A549 (cell line): ENCODE measurements at regions not wholly inside any gene's neighbourhood (a gene's known extent, or its start where the extent isn't known, plus 50 kb on each side); places are given as distances from the start of the nearest gene placed in this dataset.
A peak's percentile ranks its signal among the peaks of the same experiment; 100 is the strongest.

Experiments used
- ATAC-seq, 2 experiments: fragments of 200-7000 bp in 1 of 2; fragments of >200 bp in 1 of 2; cut with Nextera tagmentation in 1 of 2; cut with Tn5 transposase in 1 of 2; 3 replicates each; pipeline versions ENCODE4 v1.8.0 to v1.9.1; 2018 to 2020; ENCODE audit warnings: mild to moderate bottlenecking in 1 of 2, moderate library complexity in 1 of 2
- CTCF ChIA-PET: fragments of 300-600 bp; sonication (Branson Sonifier 250); formaldehyde crosslinking; extraction: SDS; loops from one replicate; lab custom pipeline; 2021; ENCODE audit warnings: antibody characterized with exemption, inconsistent platforms; lab: Yijun Ruan, JAX
- POLR2A ChIA-PET: fragments of 350-600 bp; formaldehyde crosslinking; extraction: SDS; loops from one replicate; lab custom pipeline; 2021; ENCODE audit warnings: antibody characterized with exemption, inconsistent platforms; lab: Yijun Ruan, JAX
- DNase-seq, 2 experiments: peaks; one replicate each; pipeline versions ENCODE4 v3.0.0 to v3.0.0-alpha.2; 2011 to 2016; ENCODE audit warnings: low read depth in 1 of 2, low spot score in 1 of 2
- FAIRE-seq: peaks from 2 replicates; lab custom pipeline; 2011; peaks lifted over from hg19 to GRCh38; lab: Jason Lieb, UNC
- H3K27ac ChIP-seq, 2 experiments: fragments of >200 bp; sonication (Bioruptor Twin); formaldehyde crosslinking; 3 replicates each; pipeline ENCODE4 v1.5.1; 2016 to 2017
- H3K4me1 ChIP-seq: fragments of >200 bp; sonication (Bioruptor Twin); formaldehyde crosslinking; 3 replicates; pipeline ENCODE4 v1.6.1; 2016
- H3K4me2 ChIP-seq: fragments of >200 bp; sonication (Bioruptor Twin); formaldehyde crosslinking; 3 replicates; pipeline ENCODE4 v1.6.1; 2016
- H3K4me3 ChIP-seq: fragments of >200 bp; sonication (Bioruptor Twin); formaldehyde crosslinking; 3 replicates; pipeline ENCODE4 v1.5.1; 2016
- H3K9me3 ChIP-seq: fragments of >200 bp; sonication (Bioruptor Twin); formaldehyde crosslinking; 3 replicates; pipeline ENCODE4 v1.6.1; 2016
- ATOH8 ChIP-seq: fragments of 250-450 bp; sonication (Bioruptor Pico); IDR thresholded peaks from 2 replicates; pipeline ENCODE4 v1.5.0; 2020; ENCODE audit warnings: low read depth, mild to moderate bottlenecking, moderate library complexity
- BCL3 ChIP-seq: fragments of >200 bp; sonication (Bioruptor Twin); formaldehyde crosslinking; IDR thresholded peaks from 3 replicates; pipeline ENCODE4 v1.6.1; 2016
- BHLHE40 ChIP-seq: IDR thresholded peaks from 2 replicates; pipeline ENCODE4 v1.6.1; 2012; ENCODE audit warnings: low read depth, low read length, inconsistent platforms
- CHD2 ChIP-seq: fragments of 150-350 bp; IDR thresholded peaks from 2 replicates; pipeline ENCODE4 v1.6.1; 2014; ENCODE audit warnings: low read length; ENCODE audit not compliant: partially characterized antibody
- CHD4 ChIP-seq: fragments of 200-600 bp; sonication (generic); IDR thresholded peaks from 2 replicates; pipeline ENCODE4 v1.6.1; 2016; ENCODE audit warnings: antibody characterized with exemption, mild to moderate bottlenecking, borderline replicate concordance
- EHMT2 ChIP-seq: fragments of 200-600 bp; sonication (generic); IDR thresholded peaks from 2 replicates; pipeline ENCODE4 v1.6.1; 2016; ENCODE audit warnings: antibody characterized with exemption, low read depth, mild to moderate bottlenecking, moderate library complexity
- ELK1 ChIP-seq: fragments of 150-350 bp; IDR thresholded peaks from 2 replicates; pipeline ENCODE4 v1.6.1; 2014; ENCODE audit warnings: low read depth, mild to moderate bottlenecking, low read length
- EP300 ChIP-seq, 2 experiments: fragments of >200 bp; sonication (Bioruptor Twin); formaldehyde crosslinking; IDR thresholded peaks; 2 replicates in 1 of 2; 3 replicates in 1 of 2; pipeline ENCODE4 v1.6.1; 2016 to 2017
- FOSB ChIP-seq: fragments of 250-450 bp; sonication (Bioruptor Pico); IDR thresholded peaks from 2 replicates; pipeline ENCODE4 v1.5.0; 2020; ENCODE audit warnings: mild to moderate bottlenecking, moderate library complexity
- FOSL2 ChIP-seq, 2 experiments: fragments of 450-650 bp in 1 of 2; fragments of >200 bp in 1 of 2; sonication (Bioruptor Twin) in 1 of 2; formaldehyde crosslinking; IDR thresholded peaks; 2 replicates each; pipeline versions ENCODE4 v1.5.0 to v1.6.1; 2016 to 2020; ENCODE audit warnings: mild to moderate bottlenecking in 1 of 2, moderate library complexity in 1 of 2
- FOXS1 ChIP-seq: fragments of 250-450 bp; sonication (Bioruptor Pico); IDR thresholded peaks from 2 replicates; pipeline ENCODE4 v1.5.0; 2020; ENCODE audit warnings: mild to moderate bottlenecking, moderate library complexity
- GATA3 ChIP-seq: IDR thresholded peaks from 2 replicates; pipeline ENCODE4 v1.6.1; 2012; ENCODE audit warnings: borderline replicate concordance
- HOXB13 ChIP-seq: fragments of 250-450 bp; sonication (Bioruptor Pico); IDR thresholded peaks from 2 replicates; pipeline ENCODE4 v1.5.0; 2020; ENCODE audit warnings: low read depth, mild to moderate bottlenecking, moderate library complexity
- JUN ChIP-seq, 2 experiments: fragments of >200 bp; sonication (Bioruptor Twin); formaldehyde crosslinking; IDR thresholded peaks; 2 replicates in 1 of 2; 3 replicates in 1 of 2; pipeline ENCODE4 v1.6.1; 2016 to 2017
- KDM1A ChIP-seq: fragments of 200-600 bp; sonication (generic); IDR thresholded peaks from 2 replicates; pipeline ENCODE4 v1.6.1; 2016; ENCODE audit warnings: low read depth, mild to moderate bottlenecking
- KDM5A ChIP-seq: fragments of 200-600 bp; sonication (generic); IDR thresholded peaks from 2 replicates; pipeline ENCODE4 v1.6.1; 2016; ENCODE audit warnings: antibody characterized with exemption, mild to moderate bottlenecking
- NPAS2 ChIP-seq: fragments of 250-450 bp; sonication (Bioruptor Pico); IDR thresholded peaks from 2 replicates; pipeline ENCODE4 v1.8.0; 2022; ENCODE audit warnings: mild to moderate bottlenecking, moderate library complexity, borderline replicate concordance
- NR3C1 ChIP-seq: fragments of >200 bp; sonication (Bioruptor Twin); formaldehyde crosslinking; IDR thresholded peaks from 3 replicates; pipeline ENCODE4 v1.6.1; 2017
- PHF8 ChIP-seq: fragments of 200-600 bp; sonication (generic); IDR thresholded peaks from 2 replicates; pipeline ENCODE4 v1.6.1; 2016; ENCODE audit warnings: low read depth, mild to moderate bottlenecking, antibody characterized with exemption, moderate library complexity, borderline replicate concordance
- POLR2AphosphoS2 ChIP-seq: conservative IDR thresholded peaks from 2 replicates; pipeline ENCODE4 v1.6.1; 2012; ENCODE audit warnings: low read length, improper control_type of control experiment, inconsistent platforms
- RARB ChIP-seq: fragments of 250-450 bp; sonication (Bioruptor Pico); IDR thresholded peaks from 2 replicates; pipeline ENCODE4 v1.8.0; 2021; ENCODE audit warnings: mild to moderate bottlenecking, moderate library complexity
- RNF2 ChIP-seq: fragments of 200-600 bp; sonication (generic); IDR thresholded peaks from 2 replicates; pipeline ENCODE4 v1.6.1; 2016; ENCODE audit warnings: low read depth, mild to moderate bottlenecking, antibody characterized with exemption, moderate library complexity, borderline replicate concordance
- SMC3 ChIP-seq: fragments of >200 bp; sonication (Bioruptor Twin); formaldehyde crosslinking; IDR thresholded peaks from 3 replicates; pipeline ENCODE4 v1.6.1; 2018; ENCODE audit warnings: inconsistent platforms
- SREBF2 ChIP-seq: fragments of 450-650 bp; IDR thresholded peaks from 2 replicates; pipeline ENCODE4 v1.6.1; 2014; ENCODE audit warnings: mild to moderate bottlenecking, moderate library complexity
- ZC3H11A ChIP-seq: fragments of 450-650 bp; IDR thresholded peaks from 2 replicates; pipeline ENCODE4 v1.6.1; 2014; ENCODE audit warnings: antibody characterized with exemption, mild to moderate bottlenecking
- ZNF302 ChIP-seq: fragments of 250-450 bp; sonication (Bioruptor Pico); IDR thresholded peaks from 2 replicates; pipeline ENCODE4 v1.9.0; 2021; ENCODE audit warnings: inconsistent platforms, mild to moderate bottlenecking, moderate library complexity
- WGBS: methylation state at CpG from one replicate; pipeline ENCODE4 v1.1.6; 2017; ENCODE audit errors: missing lambda C conversion rate; 5-methylcytosine and 5-hydroxymethylcytosine counted together
- TF ChIP-seq, protein P1 (sequence below): IDR thresholded peaks from 2 replicates; pipeline ENCODE4 v1.6.1; 2012
- TF ChIP-seq, protein P2 (sequence below): IDR thresholded peaks from 2 replicates; pipeline ENCODE4 v1.6.1; 2012
- TF ChIP-seq, protein P3 (sequence below): fragments of >200 bp; sonication (Bioruptor Twin); formaldehyde crosslinking; IDR thresholded peaks from 2 replicates; pipeline ENCODE4 v1.6.1; 2016
- TF ChIP-seq, protein P4 (sequence below): fragments of 200-600 bp; sonication (generic); IDR thresholded peaks from 2 replicates; pipeline ENCODE4 v1.6.1; 2016; ENCODE audit warnings: antibody characterized with exemption, mild to moderate bottlenecking, moderate library complexity

DNA sequence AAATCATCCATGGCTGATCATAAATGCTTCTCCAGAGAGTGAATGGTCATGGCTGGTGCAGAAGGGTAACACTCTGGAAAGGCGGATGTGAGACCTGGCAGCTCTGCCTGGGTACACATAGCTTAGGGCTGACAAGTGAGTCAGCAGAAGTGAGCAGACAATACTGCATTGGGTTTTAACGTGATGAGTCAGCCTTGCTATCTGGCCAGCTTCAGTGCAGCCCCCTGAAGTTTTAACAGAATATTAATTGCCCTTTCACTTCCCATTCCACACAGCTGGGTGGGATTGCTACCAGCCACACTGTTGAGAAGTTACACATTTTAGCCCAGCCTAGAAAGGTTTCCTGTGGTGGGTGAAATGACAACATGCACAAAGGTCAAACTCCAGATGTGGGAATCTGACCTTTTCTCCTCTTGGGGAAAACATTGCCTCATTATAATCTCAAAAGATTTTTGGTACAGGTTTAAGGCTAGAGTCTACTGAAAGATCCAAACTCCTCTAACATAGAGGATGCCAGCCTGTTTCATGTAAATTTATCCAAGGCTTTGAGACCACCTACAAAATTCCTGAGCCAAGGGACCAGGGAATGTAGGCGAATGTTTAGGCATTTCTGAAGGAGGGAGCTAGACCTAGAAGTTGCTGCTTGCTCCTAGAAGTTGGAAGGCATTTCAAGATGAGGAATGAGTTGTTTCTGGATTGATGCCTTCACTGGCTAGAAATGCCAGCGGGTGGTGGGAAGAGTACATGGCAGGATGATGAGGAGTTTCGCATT is 230.3 kb upstream of the PGRMC2 start:
- peak overlapping the region; percentile 67 for H3K4me2 ChIP-seq
- TF ChIP-seq ATOH8 (no peak; the same call in 1 of the 2 replicates), POLR2AphosphoS2 (no peak), BCL3 (0 out of 3 replicates have a peak, but pooled peaks have one; percentile 32), CHD4 (no peak), SMC3 (peak; percentile 21; the same call in 1 of the 3 replicates), NR3C1 (no peak), BHLHE40 (no peak), PHF8 (no peak), FOSL2 (IDR thresholded peaks at IDR 0.05) (peak; percentile 81), FOSL2 (CRISPR knock-in tag; IDR thresholded peaks at IDR 0.05) (peak; percentile 93), SREBF2 (no peak), EHMT2 (no peak), FOSB (CRISPR knock-in tag) (no peak), HOXB13 (CRISPR knock-in tag) (no peak), EP300 (IDR thresholded peaks at IDR 0.05) (peak; percentile 79 to 81; a peak in 4 of 5 replicates), GATA3 (peak; percentile 78; the same call in 1 of the 2 replicates), ZNF302 (no peak), ELK1 (no peak), RARB (CRISPR knock-in tag) (no peak), CHD2 (no peak), JUN (IDR thresholded peaks at IDR 0.05) (peak; percentile 73 to 77; a peak in 2 of 5 replicates), FOXS1 (CRISPR knock-in tag) (no peak), RNF2 (no peak), KDM1A (no peak), NPAS2 (CRISPR knock-in tag) (no peak), KDM5A (no peak), ZC3H11A (no peak)
- TF ChIP-seq, protein P1, sequence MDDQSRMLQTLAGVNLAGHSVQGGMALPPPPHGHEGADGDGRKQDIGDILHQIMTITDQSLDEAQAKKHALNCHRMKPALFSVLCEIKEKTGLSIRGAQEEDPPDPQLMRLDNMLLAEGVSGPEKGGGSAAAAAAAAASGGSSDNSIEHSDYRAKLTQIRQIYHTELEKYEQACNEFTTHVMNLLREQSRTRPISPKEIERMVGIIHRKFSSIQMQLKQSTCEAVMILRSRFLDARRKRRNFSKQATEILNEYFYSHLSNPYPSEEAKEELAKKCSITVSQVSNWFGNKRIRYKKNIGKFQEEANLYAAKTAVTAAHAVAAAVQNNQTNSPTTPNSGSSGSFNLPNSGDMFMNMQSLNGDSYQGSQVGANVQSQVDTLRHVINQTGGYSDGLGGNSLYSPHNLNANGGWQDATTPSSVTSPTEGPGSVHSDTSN: no peak
- TF ChIP-seq, protein P2, sequence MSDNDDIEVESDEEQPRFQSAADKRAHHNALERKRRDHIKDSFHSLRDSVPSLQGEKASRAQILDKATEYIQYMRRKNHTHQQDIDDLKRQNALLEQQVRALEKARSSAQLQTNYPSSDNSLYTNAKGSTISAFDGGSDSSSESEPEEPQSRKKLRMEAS: peak; percentile 74
- TF ChIP-seq, protein P3, sequence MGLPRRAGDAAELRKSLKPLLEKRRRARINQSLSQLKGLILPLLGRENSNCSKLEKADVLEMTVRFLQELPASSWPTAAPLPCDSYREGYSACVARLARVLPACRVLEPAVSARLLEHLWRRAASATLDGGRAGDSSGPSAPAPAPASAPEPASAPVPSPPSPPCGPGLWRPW: no peak
- TF ChIP-seq, protein P4, sequence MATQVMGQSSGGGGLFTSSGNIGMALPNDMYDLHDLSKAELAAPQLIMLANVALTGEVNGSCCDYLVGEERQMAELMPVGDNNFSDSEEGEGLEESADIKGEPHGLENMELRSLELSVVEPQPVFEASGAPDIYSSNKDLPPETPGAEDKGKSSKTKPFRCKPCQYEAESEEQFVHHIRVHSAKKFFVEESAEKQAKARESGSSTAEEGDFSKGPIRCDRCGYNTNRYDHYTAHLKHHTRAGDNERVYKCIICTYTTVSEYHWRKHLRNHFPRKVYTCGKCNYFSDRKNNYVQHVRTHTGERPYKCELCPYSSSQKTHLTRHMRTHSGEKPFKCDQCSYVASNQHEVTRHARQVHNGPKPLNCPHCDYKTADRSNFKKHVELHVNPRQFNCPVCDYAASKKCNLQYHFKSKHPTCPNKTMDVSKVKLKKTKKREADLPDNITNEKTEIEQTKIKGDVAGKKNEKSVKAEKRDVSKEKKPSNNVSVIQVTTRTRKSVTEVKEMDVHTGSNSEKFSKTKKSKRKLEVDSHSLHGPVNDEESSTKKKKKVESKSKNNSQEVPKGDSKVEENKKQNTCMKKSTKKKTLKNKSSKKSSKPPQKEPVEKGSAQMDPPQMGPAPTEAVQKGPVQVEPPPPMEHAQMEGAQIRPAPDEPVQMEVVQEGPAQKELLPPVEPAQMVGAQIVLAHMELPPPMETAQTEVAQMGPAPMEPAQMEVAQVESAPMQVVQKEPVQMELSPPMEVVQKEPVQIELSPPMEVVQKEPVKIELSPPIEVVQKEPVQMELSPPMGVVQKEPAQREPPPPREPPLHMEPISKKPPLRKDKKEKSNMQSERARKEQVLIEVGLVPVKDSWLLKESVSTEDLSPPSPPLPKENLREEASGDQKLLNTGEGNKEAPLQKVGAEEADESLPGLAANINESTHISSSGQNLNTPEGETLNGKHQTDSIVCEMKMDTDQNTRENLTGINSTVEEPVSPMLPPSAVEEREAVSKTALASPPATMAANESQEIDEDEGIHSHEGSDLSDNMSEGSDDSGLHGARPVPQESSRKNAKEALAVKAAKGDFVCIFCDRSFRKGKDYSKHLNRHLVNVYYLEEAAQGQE: no peak

More for the DNA sequence above, 230.3 kb upstream of the PGRMC2 start:
- no peak overlapping the region for H3K4me3 ChIP-seq
- ATAC-seq (peak; percentile 97), DNase-seq (peak; percentile 81 to 93), FAIRE-seq (no peak)
- CTCF ChIA-PET: interaction anchor here (0.7 to 2.6 kb wide), 9 partner anchors 11 to 66 kb away, joined by 3 to 11 read pairs (median 3); no protein-coding TSS in a partner anchor
- peak overlapping the region; percentile 95 to 99 for H3K27ac ChIP-seq
- peaks cover 10% of the 10 kb centered on the region; the same call in 1 of the 3 replicates for H3K9me3 ChIP-seq
- 11% methylated on average over 5 of the region's 5 CpGs for WGBS
- peaks cover 66% of the 10 kb centered on the region for H3K4me1 ChIP-seq
- POLR2A ChIA-PET: interaction anchor here (0.6 to 2.5 kb wide), 6 partner anchors 11 to 444 kb away, joined by 3 to 18 read pairs (median 4); no protein-coding TSS in a partner anchor
